Ureter (tissue), 1 donor: ENCODE measurements at regions not wholly inside any gene's neighbourhood (a gene's known extent, or its start where the extent isn't known, plus 50 kb on each side); places are given as distances from the start of the nearest gene placed in this dataset.

ENCODE experiments used
- DNase-seq: peaks from one replicate; pipeline ENCODE4 v3.0.0-alpha.2; 2020; ENCODE audit warnings: low spot score
- donor health status: DM: yes; HTN: yes; CAD: no.

DNA sequence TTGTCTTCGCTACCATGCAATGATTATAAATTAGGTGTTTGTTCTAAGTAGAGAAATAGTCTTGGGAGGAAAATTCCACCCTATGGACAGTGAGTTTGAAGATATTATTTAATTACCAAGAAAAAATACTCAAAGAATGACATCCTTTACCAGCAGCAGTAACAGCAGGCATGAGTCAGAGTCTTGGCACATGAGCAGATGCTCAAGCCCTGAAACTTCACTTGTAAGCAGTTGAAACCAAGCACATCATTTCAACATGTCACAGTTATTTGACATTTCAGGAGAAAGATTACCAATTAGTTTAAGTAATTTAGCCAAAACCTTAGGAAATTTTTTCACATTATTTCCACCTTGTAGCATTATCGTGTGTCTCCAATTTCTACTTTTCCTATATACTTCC, 99.2 kb downstream of the C12orf50 start:
- DNase-seq = no peak

DNA sequence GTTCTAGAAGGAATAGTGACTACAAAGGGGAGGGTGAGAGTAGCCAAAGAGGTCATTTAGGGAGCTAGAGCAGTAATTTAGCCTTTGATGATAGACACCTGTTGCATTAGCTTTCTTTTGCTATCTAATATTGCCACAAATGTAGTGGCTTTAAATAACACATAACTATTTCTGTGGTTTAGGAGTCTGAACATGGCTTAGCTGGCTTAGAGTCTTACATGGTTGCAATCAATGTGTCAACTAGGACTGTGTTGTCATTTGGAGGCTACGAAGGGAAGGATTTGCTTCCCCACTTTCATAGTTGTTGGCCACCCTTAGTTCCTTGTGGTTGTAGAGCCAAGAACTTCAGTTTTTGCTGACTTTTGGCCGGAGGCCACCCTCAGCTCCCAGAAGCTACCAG, 99.9 kb downstream of the C12orf50 start:
- no peak for DNase-seq

DNA sequence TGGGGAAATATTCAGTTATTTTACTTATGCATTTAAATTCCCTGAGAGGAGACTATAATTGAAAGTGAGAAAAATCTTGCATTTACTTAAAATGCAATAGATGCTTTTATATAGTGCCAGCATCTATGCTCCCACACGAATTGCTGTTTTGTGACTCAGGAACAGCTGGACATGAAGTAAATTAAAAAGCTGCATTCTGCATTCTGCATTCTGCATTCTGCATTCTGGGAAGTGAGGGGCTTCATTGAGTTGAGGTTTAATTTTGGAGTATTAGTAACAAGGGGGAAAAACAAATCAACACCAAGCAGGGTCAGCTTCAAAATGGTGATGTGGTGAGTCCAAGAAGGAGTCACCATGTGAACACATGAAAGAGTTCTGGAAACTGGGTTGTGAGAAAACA, 101.2 kb downstream of the C12orf50 start:
- DNase-seq = no peak

DNA sequence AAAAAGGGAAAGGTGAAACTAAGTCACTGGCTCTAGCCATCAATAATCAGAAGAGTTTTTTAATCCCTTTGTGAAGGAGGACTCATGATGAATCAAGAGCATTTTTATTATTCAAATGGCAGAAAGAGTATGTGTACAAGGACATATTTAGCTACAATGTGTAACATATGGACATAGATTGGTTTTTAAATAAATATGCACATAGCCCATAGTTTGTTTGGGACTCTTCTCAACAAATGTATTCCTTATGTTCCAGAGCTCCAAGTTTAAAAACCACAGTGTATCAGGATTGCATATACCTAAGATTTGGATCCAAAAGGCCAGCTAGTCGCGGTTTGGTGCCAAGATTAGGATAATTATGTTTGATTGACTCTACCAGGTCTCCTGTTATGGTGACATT, 104.2 kb downstream of the C12orf50 start:
- no peak for DNase-seq

DNA sequence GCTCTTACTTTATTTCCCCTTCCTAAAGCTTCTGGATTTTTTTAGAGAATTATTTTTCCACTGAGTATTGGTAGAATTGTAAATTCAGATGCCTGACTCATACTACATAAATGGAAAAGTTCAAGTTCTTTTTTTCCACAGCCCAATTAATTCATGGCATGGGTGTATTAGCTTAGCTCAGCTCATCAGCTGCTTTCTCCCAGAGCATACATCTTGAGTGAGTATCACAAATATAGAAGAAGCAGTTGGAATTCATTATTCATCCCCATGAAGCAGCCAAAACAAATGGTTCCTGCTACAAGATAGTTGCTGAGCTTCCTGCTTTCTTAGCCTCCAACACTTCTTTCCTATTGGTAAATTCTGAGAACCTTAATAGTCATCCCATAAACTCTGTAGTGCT, 105.1 kb downstream of the C12orf50 start:
- DNase-seq = no peak

DNA sequence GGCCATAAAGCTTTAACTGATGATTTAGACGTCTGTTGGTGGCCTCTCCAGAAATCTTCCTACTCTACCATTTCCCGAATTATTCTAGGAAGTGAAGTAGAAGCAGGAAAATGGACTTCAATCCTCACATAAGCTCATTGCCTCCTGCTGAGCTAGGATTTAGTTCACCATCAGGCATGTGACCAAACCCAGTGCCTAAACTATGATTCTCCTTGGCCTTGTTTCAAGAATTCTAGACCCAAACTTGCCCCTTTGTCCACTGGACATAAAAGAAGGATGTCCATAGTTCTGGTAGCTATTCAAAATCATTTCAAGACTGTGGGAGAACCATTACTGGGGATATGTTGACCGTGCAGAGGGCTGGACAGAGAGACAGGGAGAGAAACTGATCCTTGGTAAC, 105.8 kb downstream of the C12orf50 start:
- DNase-seq = no peak

DNA sequence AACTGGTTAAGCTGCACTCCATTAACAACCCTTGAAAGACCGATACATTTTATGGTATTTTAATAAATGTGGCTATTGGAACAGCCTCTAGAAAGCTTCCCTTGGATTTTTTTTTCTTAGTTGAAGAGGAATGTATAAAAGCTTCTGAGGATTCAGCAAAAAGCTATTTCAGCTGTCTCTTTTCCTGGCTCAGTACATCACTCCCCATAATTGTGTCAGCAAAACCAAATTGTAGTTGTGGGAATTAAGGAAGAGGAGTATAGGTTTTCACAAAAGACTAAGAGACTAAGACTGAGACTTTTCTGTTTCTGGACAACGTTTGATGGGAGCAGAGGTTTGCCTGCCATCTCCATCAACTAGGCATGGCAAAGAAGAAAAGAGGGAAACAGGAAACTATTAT, 106.5 kb downstream of the C12orf50 start:
- no peak for DNase-seq

DNA sequence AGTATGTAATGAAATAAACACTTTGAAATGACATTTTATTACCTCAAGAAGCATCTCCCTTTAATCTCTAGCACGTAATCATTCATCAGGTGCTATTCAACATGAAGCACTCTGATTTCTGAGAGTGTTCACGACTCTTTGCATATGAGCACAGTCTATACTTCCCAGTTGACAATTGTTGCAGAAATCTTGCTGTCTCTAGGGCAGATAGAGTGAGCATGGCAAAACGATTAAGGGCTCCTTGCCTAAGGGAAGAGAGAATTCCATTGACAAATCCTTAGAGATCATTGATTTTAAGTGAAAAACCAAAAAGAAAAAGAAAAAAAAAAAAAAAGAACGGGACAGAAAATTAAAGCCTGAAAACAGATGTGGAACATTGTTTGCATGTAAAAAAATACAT, 107.6 kb downstream of the C12orf50 start:
- DNase-seq = no peak

DNA sequence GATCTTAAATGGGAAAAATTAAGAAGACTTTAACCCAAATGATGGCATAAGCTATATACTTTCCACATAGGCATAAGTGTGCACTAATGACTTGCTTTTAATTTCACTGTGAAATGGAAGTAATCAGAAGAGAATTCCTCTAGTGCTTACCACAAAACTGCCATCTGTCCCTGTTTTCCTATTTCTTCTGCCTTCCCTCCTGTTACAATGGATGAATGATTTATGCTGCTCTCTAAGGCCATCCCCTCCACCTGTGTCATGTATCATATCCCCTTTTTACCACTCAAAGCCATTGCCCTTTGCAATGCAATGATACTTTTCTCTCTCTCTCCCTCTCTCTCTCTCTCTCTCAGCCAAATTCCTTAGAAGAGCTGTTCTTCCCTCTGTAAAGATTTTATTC, 109.1 kb downstream of the C12orf50 start:
- no peak for DNase-seq

DNA sequence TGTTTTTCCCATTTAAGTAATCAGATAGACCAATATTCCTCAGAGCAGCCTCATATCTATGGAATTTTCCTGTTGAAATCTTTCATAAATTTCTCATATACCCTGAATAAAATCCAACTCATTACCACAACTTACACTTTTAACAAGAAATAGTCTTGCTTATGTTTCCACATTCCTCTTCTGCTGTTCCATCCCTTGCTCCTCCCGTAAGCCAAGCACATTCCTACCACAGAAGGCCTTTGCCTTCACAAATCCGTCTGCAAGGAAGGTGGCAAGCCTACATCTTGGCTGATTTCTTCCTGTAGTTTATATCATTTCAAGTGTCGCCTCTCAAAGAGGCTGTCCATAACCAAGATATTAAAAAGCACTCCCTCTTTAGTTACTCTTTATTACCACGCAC, 127.7 kb downstream of the C12orf50 start:
- no peak for DNase-seq

DNA sequence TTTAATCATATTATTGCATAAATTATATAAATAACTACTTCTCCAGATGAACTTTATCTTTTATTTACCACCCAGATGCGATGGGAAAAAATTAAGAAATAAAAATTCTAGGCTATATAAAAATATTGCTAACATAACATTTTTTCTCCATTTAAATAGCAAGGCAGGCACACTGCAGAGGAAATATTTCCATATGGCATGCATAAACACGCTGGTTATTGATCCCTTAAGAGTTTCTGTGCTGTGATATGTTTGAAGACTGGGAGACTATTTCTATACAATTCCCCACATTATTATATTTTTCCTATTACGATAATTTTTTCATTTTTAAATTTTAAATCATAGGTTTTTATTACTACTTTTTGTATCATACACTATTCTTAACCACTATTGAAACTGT, 131.5 kb downstream of the C12orf50 start:
- no peak for DNase-seq

DNA sequence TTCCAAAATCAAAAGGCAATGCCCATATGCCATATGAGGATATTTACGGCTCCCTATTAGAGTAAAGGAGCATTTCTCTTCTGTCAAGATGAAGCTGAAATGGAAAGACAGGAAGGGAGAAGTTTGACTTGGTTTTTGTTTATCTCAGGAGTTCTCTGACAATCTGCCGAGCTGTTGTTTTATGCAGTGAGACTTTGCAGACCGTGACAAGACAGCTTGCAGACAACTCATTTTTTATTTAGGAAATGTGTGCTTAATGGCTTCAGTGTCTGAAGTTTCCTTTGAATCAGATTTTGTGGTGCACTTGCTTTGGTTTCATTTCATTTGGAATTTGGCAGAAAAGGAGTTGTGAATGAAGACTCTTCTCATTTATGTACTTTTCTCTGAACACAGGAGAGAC, 145.4 kb downstream of the C12orf50 start:
- no peak for DNase-seq

DNA sequence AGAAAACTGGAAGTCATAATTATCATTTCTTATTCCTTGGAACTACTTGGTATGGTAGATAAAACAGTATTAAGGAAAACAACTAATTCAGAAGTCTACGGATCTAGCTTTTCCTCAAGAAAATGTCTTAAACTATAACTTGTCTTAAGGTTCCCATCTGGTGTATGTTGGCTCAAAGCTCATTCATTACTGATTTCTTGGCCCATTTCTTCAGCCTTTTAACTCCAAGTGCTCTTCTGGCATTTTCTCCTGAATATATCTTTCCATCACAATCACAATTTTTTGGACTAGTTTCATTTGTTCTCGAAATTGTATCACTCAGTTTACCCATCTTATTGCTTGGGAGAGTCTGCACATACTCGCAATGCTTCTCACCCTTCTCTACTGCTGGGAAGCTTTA, 150.1 kb downstream of the C12orf50 start:
- DNase-seq = no peak

DNA sequence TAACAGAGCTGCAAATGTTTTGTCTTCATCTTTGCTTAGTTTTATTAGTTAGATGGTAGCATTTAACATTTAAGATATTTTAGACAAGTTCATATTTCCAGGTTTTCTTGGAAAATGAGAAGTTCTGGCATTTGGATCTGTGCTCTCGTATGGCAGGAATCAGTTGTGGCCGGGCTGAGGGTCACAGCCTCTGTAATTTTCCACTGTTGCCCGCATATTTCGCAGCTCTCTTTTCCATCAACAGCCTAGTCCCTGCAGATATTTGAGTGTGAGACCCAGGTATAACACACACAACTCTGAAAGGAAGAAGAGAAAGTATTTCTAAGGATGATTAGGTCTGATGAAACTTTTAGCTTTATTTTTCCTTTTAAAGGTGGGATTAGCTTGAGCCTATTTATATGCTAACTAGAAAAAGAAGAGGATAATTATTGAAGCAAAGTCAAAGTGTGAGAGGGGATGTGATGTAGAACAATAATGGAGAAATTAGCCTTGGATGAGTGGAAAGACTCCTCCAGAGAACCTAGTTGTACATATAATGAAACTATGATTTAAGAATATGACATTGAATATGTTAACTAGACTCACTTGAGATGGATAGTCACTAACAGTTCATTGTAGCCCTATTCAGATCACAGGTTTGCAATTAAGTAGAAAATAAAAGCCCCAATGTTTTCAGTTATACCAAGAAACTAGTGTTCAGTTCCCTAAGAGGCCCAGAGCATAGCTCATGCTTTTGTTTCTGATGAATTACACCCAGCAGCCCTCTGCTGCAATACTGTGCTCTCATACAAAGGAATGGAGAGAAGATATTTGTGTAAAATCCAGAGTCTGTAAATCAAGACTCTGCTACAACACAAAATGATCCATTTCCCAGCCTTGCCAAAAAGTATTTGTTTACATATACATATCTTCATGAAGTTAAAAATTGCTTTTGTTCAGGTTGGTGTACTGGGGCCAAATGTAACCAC, 158.4 kb downstream of the C12orf50 start:
- no peak for DNase-seq

DNA sequence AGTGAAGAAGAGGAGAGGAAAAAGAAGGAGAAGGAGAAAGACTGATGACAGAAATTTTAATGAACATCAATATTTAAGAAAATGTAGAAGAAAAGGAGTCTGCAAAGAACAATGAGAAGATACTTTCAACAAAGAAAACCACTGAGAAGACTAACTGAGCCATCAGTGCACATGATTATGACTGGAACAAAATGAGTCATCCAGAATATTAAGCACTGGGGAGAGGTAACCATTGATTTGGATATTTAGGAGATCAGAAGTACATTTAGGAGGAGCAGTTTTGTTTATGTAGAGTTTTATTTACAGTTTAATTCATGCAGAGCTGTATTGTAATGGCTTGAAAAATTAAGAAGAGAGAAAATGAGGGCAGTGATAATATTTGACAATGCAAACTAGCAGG, 159.1 kb downstream of the C12orf50 start:
- no peak for DNase-seq

DNA sequence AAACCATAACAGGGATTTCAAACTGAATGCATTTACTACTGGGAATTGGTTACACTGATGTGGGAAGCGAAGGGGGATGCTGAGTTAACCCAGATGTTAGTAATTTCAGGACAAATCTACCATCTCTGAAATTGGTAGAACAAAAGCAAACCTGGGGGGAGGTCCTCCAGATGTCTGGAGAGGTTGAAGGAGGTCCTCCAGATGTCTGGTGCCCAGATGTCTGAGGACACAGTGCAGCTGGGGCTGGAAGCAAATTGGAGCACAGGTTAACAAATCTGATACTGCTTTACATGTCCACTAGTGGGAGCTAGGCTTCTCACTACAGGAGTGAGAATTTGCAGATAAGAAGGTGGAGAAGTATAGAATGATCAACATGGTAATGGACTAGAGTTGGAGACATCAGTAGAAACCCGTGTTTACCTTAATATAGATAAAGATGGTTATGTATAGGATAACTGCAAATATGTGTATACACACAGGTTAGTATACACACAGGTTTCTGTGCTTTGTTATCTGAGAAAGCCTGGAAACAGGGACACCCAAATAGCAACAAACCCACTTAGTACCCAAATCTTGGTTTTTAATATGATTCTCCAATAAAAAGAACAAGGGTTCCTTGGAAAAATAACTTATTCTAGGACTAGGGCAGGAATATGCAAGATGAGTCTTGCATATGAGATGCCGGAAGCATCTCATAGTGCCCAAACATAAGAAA, 162.5 kb downstream of the C12orf50 start:
- DNase-seq = no peak

DNA sequence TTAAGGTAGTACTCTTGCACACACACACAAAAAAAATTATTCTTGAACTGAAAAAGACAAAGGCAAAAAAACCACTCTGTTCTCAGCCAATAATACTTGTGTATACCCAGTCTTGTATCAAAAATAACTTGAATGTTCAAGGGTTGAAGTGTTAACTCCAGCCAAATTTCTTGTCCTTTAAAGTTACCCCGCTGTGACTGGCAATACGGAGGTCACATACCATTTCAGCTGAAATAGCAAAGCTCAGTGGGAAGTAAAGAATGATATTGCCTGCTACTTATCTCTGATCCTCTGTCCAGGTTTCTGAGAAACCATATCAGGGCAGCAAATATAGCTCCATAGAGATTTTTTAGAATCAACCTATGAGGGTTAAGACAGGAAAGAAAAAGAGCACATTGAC, 167.4 kb downstream of the C12orf50 start:
- no peak for DNase-seq

DNA sequence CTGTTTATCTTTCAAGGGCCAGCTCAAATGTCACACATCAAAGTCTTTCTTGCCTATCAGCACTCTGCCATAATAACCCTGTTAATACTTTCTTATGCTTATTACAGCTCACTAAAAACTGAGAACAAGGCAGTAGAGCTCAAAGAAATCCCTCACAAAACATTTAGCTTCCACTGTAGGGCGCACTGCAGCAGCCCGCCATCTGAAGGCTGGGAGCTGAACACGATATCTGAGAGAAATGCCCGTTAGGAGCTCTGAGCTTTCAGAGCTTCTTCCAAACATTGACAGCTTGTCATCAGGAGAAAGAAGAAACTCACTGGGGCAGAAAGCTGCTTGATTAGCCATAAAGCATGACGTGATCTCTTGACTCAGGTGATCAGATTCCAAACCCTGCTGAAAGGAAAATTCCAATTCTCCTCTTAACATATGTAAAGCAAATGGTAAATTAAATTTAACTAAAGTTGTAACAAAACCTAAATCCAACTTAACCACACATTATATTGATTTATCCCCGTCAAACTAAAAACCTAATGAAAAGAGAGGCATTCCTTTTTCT, 175.7 kb downstream of the C12orf50 start:
- no peak for DNase-seq

DNA sequence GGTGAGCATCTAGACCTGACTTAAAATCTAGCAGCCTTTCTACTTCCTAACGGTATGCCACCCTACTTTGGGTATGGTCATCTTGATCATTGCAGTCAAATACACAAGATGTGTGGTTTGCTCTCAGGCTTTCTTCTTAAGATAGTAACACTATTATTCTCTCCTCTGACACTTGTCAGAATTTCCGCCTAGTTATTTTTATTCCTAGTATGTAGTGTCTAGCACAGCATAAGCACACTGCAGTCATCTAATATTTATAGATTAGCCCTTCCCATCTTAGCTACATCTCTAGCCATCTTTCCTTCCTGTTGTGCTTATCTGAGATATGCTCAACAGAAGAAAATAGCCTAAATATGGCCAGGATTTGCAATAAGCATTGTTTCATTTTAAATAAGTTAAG, 180.1 kb downstream of the C12orf50 start:
- no peak for DNase-seq

DNA sequence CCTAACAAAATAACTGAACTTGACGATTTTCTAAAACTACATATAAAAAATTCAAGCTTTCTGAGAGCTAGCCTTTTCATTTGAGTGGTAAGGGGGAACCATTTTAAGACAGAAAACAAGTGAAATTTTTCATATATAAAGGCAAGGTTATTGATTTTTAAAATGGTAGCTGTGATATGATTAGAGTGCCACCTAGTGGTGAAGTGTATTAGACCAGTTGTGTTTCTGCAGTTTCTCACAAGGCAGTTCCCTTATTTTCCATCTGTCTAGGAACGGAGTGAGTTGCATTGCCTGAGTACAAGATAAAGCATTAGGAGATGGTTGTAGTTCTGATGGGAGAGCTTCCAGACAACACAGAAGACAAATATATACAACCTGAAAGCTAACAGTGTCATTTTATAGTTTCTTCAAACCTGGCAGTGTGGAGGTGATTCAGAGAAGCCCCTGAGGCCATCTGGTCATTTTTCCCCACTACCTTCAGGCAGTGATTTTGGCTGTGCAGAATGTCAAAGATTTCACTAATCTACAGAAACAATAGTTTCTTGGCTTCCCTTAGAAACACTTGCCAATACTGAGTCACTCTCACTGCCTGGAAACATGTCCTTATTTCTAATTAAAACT, 180.8 kb downstream of the C12orf50 start:
- no peak for DNase-seq

DNA sequence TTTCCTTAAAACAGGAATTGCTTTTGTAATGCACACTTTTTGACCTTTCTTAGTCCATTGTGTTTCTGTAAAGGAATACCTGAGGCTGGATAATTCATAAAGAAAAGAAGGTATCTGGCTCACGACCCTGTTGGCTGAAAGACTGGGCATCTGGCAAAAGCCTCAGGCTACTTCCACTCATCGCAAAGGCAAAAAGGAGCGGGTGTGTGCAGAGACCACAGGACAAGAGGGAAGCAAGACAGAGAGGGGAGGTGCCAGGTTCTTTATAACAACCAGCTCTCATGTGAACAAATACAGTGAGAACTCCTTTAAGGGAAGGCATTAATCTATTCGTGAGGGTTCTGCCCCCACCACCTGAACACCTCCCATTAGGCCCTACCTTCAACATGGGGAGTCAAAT, 182.1 kb downstream of the C12orf50 start:
- DNase-seq = no peak

DNA sequence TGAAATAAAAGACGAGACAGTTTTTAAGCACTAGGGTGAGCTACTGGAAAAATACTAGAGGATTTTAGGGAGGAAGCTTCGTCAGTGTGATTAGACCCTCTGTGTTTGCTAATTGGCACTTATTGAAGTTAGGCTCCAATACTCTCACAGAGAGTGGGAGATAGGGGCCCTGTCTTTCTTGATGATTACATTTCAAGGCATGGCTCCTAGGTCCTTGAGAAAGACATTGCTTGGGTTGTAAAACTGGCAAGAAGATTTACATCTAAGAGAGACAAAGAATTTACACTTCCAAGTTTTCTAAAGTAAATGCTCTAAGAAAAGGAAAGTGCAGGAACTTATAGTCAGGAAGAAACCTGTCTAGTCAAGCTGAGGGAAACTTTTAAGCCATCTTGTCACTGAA, 183.2 kb downstream of the C12orf50 start:
- no peak for DNase-seq

DNA sequence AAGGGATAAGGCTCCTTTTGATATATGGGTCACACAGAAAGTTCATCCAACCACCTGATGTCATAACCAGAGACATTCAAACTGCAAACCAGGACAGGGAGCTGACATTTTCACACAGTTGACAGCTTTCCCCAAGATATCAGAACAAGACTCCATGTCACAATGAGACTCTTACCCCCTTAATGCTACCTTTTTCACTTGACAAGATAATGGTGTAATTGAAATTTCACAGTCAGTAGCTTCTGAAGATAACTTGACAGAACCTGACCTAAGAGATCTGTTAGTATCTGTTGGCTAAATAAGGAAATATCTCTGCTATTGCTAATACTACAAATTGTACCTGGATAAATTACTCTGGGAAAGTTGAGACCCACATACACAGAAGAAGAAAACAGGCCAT, 187.3 kb downstream of the C12orf50 start:
- no peak for DNase-seq
